KMS-11 (cell line): ENCODE measurements at regions not wholly inside any gene's neighbourhood (a gene's known extent, or its start where the extent isn't known, plus 50 kb on each side); places are given as distances from the start of the nearest gene placed in this dataset.

Source experiments
- H2AFZ ChIP-seq: fragments of 200-600 bp; sonication (generic); 2 replicates; pipeline ENCODE4 v1.6.1; 2016; ENCODE audit warnings: antibody characterized with exemption, mixed run types, low read depth
- H3K27ac ChIP-seq: fragments of 200-600 bp; sonication (generic); 2 replicates; pipeline ENCODE4 v1.6.1; 2016; ENCODE audit warnings: mild to moderate bottlenecking, mixed run types
- H3K27me3 ChIP-seq: fragments of 200-600 bp; sonication (generic); 2 replicates; pipeline ENCODE4 v1.6.1; 2017; ENCODE audit warnings: mild to moderate bottlenecking, low read depth, mixed run types, moderate library complexity; ENCODE audit not compliant: insufficient read depth
- H3K36me3 ChIP-seq: fragments of 200-600 bp; sonication (generic); 2 replicates; pipeline ENCODE4 v1.6.1; 2017; ENCODE audit warnings: mild to moderate bottlenecking, mixed run types; ENCODE audit not compliant: insufficient read depth
- H3K4me1 ChIP-seq: fragments of 200-600 bp; sonication (generic); 2 replicates; pipeline ENCODE4 v1.6.1; 2016; ENCODE audit warnings: mild to moderate bottlenecking, low read depth, mixed run types; ENCODE audit not compliant: poor library complexity, severe bottlenecking
- H3K4me2 ChIP-seq: fragments of 200-600 bp; sonication (generic); 2 replicates; pipeline ENCODE4 v1.7.0; 2016; ENCODE audit warnings: mild to moderate bottlenecking, mixed run types
- H3K4me3 ChIP-seq: fragments of 200-600 bp; sonication (generic); IDR thresholded peaks from 2 replicates; pipeline ENCODE4 v1.6.1; 2017; ENCODE audit warnings: low read depth, low read length, mixed read lengths; ENCODE audit not compliant: insufficient read depth
- H3K79me2 ChIP-seq: fragments of 200-600 bp; sonication (generic); 2 replicates; pipeline ENCODE4 v1.6.1; 2016; ENCODE audit warnings: low read depth, mixed run types; ENCODE audit not compliant: insufficient read depth
- H3K9ac ChIP-seq: fragments of 200-600 bp; sonication (generic); 2 replicates; pipeline ENCODE4 v1.6.1; 2016; ENCODE audit warnings: mild to moderate bottlenecking, mixed run types
- H4K20me1 ChIP-seq: fragments of 200-600 bp; sonication (generic); 2 replicates; pipeline ENCODE4 v1.6.1; 2016; ENCODE audit warnings: mild to moderate bottlenecking, mixed run types; ENCODE audit not compliant: insufficient read depth
- CTCF ChIP-seq: fragments of 200-600 bp; sonication (generic); conservative IDR thresholded peaks from 2 replicates; pipeline ENCODE4 v1.6.1; 2017; ENCODE audit warnings: low read depth, mild to moderate bottlenecking, antibody characterized with exemption, low read length, moderate library complexity, mixed read lengths

- Histone ChIP-seq H3K4me2 (0 out of 2 replicates have a peak overlapping the region, but pooled peaks have one; percentile 88), H3K4me1 (peaks cover 70% of the 10 kb centered on the region), H3K27me3 (no peaks in the 10 kb centered on the region), H4K20me1 (no peaks in the 10 kb centered on the region), H2AFZ (no peak overlapping the region), H3K4me3 (no peak overlapping the region), H3K9ac (no peak overlapping the region), H3K27ac (no peak overlapping the region; the same call in 1 of the 2 replicates), H3K79me2 (no peaks in the 10 kb centered on the region), H3K36me3 (no peaks in the 10 kb centered on the region)
- no peak for TF ChIP-seq CTCF
Observed at GRCh38 chr1:208821939-208822338, 577.8 kb upstream of the PLXNA2 start.

- H3K36me3 ChIP-seq: no peaks in the 10 kb centered on the region
- no peaks in the 10 kb centered on the region for H3K79me2 ChIP-seq
- H3K27ac ChIP-seq: no peak overlapping the region
- no peaks in the 10 kb centered on the region for H4K20me1 ChIP-seq
- H3K4me1 ChIP-seq: peaks cover 36% of the 10 kb centered on the region
- no peak overlapping the region for H3K4me3 ChIP-seq
- H3K9ac ChIP-seq: no peak overlapping the region
- no peak overlapping the region for H2AFZ ChIP-seq
- peak overlapping the region; percentile 4; the same call in 1 of the 2 replicates for H3K4me2 ChIP-seq
- no peaks in the 10 kb centered on the region for H3K27me3 ChIP-seq
- TF ChIP-seq CTCF: no peak
Observed at GRCh38 chr1:208825300-208825699, 581.1 kb upstream of the PLXNA2 start.

- H3K27ac ChIP-seq: no peak overlapping the region
- no peak overlapping the region for H3K4me2 ChIP-seq
- no peaks in the 10 kb centered on the region for H4K20me1 ChIP-seq
- H3K79me2 ChIP-seq: no peaks in the 10 kb centered on the region
- H3K4me1 ChIP-seq: peaks cover 13% of the 10 kb centered on the region
- H3K36me3 ChIP-seq: no peaks in the 10 kb centered on the region
- no peak overlapping the region for H3K9ac ChIP-seq
- no peak for TF ChIP-seq CTCF
- H3K27me3 ChIP-seq: no peaks in the 10 kb centered on the region
- H3K4me3 ChIP-seq: no peak overlapping the region
- H2AFZ ChIP-seq: no peak overlapping the region
Observed at GRCh38 chr1:208829595-208829994, 585.4 kb upstream of the PLXNA2 start.

GRCh38 chr1:208834381-208835096 is 590.4 kb upstream of the PLXNA2 start:
- H3K4me1 ChIP-seq: no peaks in the 10 kb centered on the region
- no peak for TF ChIP-seq CTCF
- H3K27me3 ChIP-seq: no peaks in the 10 kb centered on the region
- H3K9ac ChIP-seq: no peak overlapping the region
- no peak overlapping the region for H3K4me3 ChIP-seq
- H2AFZ ChIP-seq: no peak overlapping the region
- H3K4me2 ChIP-seq: no peak overlapping the region
- no peak overlapping the region for H3K27ac ChIP-seq
- H3K36me3 ChIP-seq: no peaks in the 10 kb centered on the region
- H4K20me1 ChIP-seq: no peaks in the 10 kb centered on the region
- H3K79me2 ChIP-seq: no peaks in the 10 kb centered on the region
